Astrocyte (in vitro differentiated cells and primary cell): ENCODE measurements at regions not wholly inside any gene's neighbourhood (a gene's known extent, or its start where the extent isn't known, plus 50 kb on each side); places are given as distances from the start of the nearest gene placed in this dataset.

Experiments used
- DNase-seq: peaks from one replicate; pipeline ENCODE4 v3.0.0-alpha.2; 2010; ENCODE audit warnings: low read depth
- FAIRE-seq: peaks from 2 replicates; lab custom pipeline; 2011; peaks lifted over from hg19 to GRCh38; lab: Jason Lieb, UNC
- H2AFZ ChIP-seq: 2 replicates; pipeline ENCODE4 v1.6.0; 2012; ENCODE audit warnings: low read depth, low read length, inconsistent platforms
- H3K27ac ChIP-seq: 2 replicates; pipeline ENCODE4 v1.5.1; 2011; ENCODE audit warnings: low read depth, low read length, inconsistent platforms
- H3K27me3 ChIP-seq: 2 replicates; pipeline ENCODE4 v1.6.0; 2011; ENCODE audit warnings: low read length, inconsistent platforms; ENCODE audit not compliant: insufficient read depth
- H3K36me3 ChIP-seq: 2 replicates; pipeline ENCODE4 v1.5.1; 2011; ENCODE audit warnings: low read length, inconsistent platforms; ENCODE audit not compliant: insufficient read depth
- H3K4me1 ChIP-seq: 2 replicates; pipeline ENCODE4 v1.5.1; 2011; ENCODE audit warnings: low read length, inconsistent platforms; ENCODE audit not compliant: insufficient read depth
- H3K4me2 ChIP-seq: 2 replicates; pipeline ENCODE4 v1.6.0; 2012; ENCODE audit warnings: low read length, inconsistent platforms
- H3K4me3 ChIP-seq: 2 replicates; pipeline ENCODE4 v1.5.1; 2011; ENCODE audit warnings: low read depth, mild to moderate bottlenecking, low read length, inconsistent platforms; ENCODE audit not compliant: insufficient read depth
- H3K79me2 ChIP-seq: 2 replicates; pipeline ENCODE4 v1.6.0; 2012; ENCODE audit warnings: mild to moderate bottlenecking, low read length, inconsistent platforms; ENCODE audit not compliant: insufficient read depth
- H3K9ac ChIP-seq: 2 replicates; pipeline ENCODE4 v1.6.0; 2012; ENCODE audit warnings: mild to moderate bottlenecking, low read length, inconsistent platforms
- H3K9me3 ChIP-seq: 2 replicates; pipeline ENCODE4 v1.5.1; 2012; ENCODE audit warnings: low read depth, mild to moderate bottlenecking, low read length, inconsistent platforms; ENCODE audit not compliant: insufficient read depth
- H4K20me1 ChIP-seq: 2 replicates; pipeline ENCODE4 v1.6.0; 2012; ENCODE audit warnings: low read length, inconsistent platforms; ENCODE audit not compliant: insufficient read depth
- H3K27ac Mint-ChIP-seq: one replicate; pipeline ENCODE4 v1.8.0; 2021; ENCODE audit warnings: mild to moderate bottlenecking, mixed read lengths; ENCODE audit not compliant: unreplicated experiment
- H3K27me3 Mint-ChIP-seq: one replicate; pipeline ENCODE4 v1.8.0; 2021; ENCODE audit warnings: low read depth, mixed read lengths; ENCODE audit not compliant: unreplicated experiment
- H3K36me3 Mint-ChIP-seq: one replicate; pipeline ENCODE4 v1.8.0; 2021; ENCODE audit warnings: low read depth, mixed read lengths; ENCODE audit not compliant: unreplicated experiment
- H3K4me1 Mint-ChIP-seq: one replicate; pipeline ENCODE4 v1.8.0; 2021; ENCODE audit warnings: low read depth, mixed read lengths; ENCODE audit not compliant: unreplicated experiment
- H3K4me3 Mint-ChIP-seq: one replicate; pipeline ENCODE4 v1.8.0; 2021; ENCODE audit warnings: mild to moderate bottlenecking, moderate library complexity, mixed read lengths; ENCODE audit not compliant: unreplicated experiment
- H3K9me3 Mint-ChIP-seq: one replicate; pipeline ENCODE4 v1.8.0; 2021; ENCODE audit warnings: mild to moderate bottlenecking, mixed read lengths; ENCODE audit not compliant: unreplicated experiment
- CTCF ChIP-seq: IDR thresholded peaks from 2 replicates; pipeline ENCODE4 v1.5.1; 2011; ENCODE audit warnings: low read depth, mild to moderate bottlenecking, inconsistent platforms, low read length, moderate library complexity; ENCODE audit not compliant: insufficient read depth
- EZH2 ChIP-seq: IDR thresholded peaks from 2 replicates; pipeline ENCODE4 v1.6.1; 2012; ENCODE audit warnings: mild to moderate bottlenecking, low read length, inconsistent platforms; ENCODE audit not compliant: insufficient read depth

GRCh38 chr2:12089001-12089400 is 342.6 kb downstream of the LPIN1 start:
- no peaks in the 10 kb centered on the region for H3K9me3 ChIP-seq
- no peak overlapping the region for H3K4me3 ChIP-seq
- H4K20me1 ChIP-seq = no peaks in the 10 kb centered on the region
- no peaks in the 10 kb centered on the region for H3K36me3 Mint-ChIP-seq
- H3K9ac ChIP-seq = no peak overlapping the region
- no peak overlapping the region for H3K4me2 ChIP-seq
- H3K27ac Mint-ChIP-seq = no peak overlapping the region
- no peaks in the 10 kb centered on the region for H3K36me3 ChIP-seq
- H3K79me2 ChIP-seq = no peaks in the 10 kb centered on the region
- no peak overlapping the region for H3K27ac ChIP-seq
- no peak overlapping the region for H2AFZ ChIP-seq
- peaks cover 2% of the 10 kb centered on the region for H3K9me3 Mint-ChIP-seq
- no peak overlapping the region for H3K4me3 Mint-ChIP-seq
- peaks cover 8% of the 10 kb centered on the region for H3K4me1 Mint-ChIP-seq
- no peaks in the 10 kb centered on the region for H3K27me3 ChIP-seq
- peaks cover 3% of the 10 kb centered on the region for H3K27me3 Mint-ChIP-seq
- FAIRE-seq (no peak), DNase-seq (no peak)
- no peak for TF ChIP-seq EZH2
- no peak for TF ChIP-seq CTCF
- H3K4me1 ChIP-seq = no peaks in the 10 kb centered on the region

- FAIRE-seq (no peak), DNase-seq (no peak)
- Mint-ChIP-seq H3K9me3 (peaks cover 2% of the 10 kb centered on the region), H3K4me1 (peaks cover 8% of the 10 kb centered on the region), H3K27me3 (no peaks in the 10 kb centered on the region), H3K27ac (no peak overlapping the region), H3K4me3 (no peak overlapping the region), H3K36me3 (no peaks in the 10 kb centered on the region)
- H3K9ac ChIP-seq = no peak overlapping the region
- H3K27ac ChIP-seq = no peak overlapping the region
- H2AFZ ChIP-seq = no peak overlapping the region
- no peaks in the 10 kb centered on the region for H3K9me3 ChIP-seq
- H3K4me1 ChIP-seq = no peaks in the 10 kb centered on the region
- no peaks in the 10 kb centered on the region for H3K36me3 ChIP-seq
- H3K27me3 ChIP-seq = no peaks in the 10 kb centered on the region
- no peak overlapping the region for H3K4me2 ChIP-seq
- TF ChIP-seq CTCF (no peak), EZH2 (no peak)
- no peaks in the 10 kb centered on the region for H4K20me1 ChIP-seq
- H3K4me3 ChIP-seq = no peak overlapping the region
- no peaks in the 10 kb centered on the region for H3K79me2 ChIP-seq
These were observed 343.1 kb downstream of the LPIN1 start for GRCh38 chr2:12089496-12089895.

- Histone ChIP-seq H3K27me3 (no peaks in the 10 kb centered on the region), H3K9ac (no peak overlapping the region), H3K9me3 (no peaks in the 10 kb centered on the region), H3K27ac (no peak overlapping the region), H4K20me1 (no peaks in the 10 kb centered on the region), H3K4me1 (no peaks in the 10 kb centered on the region), H2AFZ (no peak overlapping the region), H3K36me3 (no peaks in the 10 kb centered on the region), H3K4me2 (no peak overlapping the region), H3K79me2 (no peaks in the 10 kb centered on the region), H3K4me3 (no peak overlapping the region)
- Mint-ChIP-seq H3K9me3 (peaks cover 2% of the 10 kb centered on the region), H3K27ac (no peak overlapping the region), H3K27me3 (no peaks in the 10 kb centered on the region), H3K36me3 (no peaks in the 10 kb centered on the region), H3K4me1 (peaks cover 8% of the 10 kb centered on the region), H3K4me3 (no peak overlapping the region)
- FAIRE-seq (no peak), DNase-seq (no peak)
- TF ChIP-seq CTCF = no peak
- no peak for TF ChIP-seq EZH2
These were observed 343.6 kb downstream of the LPIN1 start for GRCh38 chr2:12090072-12090471.
